HCT116 (cell line): ENCODE measurements at regions not wholly inside any gene's neighbourhood (a gene's known extent, or its start where the extent isn't known, plus 50 kb on each side); places are given as distances from the start of the nearest gene placed in this dataset.

Experiments
- ATAC-seq: fragments of 200-7000 bp; cut with Tn5 transposase; 2 replicates; pipeline ENCODE4 v1.9.1; 2020; ENCODE audit warnings: mild to moderate bottlenecking, moderate library complexity
- BruUV-seq: library from RNA; stranded (reverse); fragments of 400-500 nt; replicated peaks from 2 replicates; lab custom pipeline; 2021; lab: Mats Ljungman, UMichigan
- CTCF ChIA-PET: fragments of 300-600 bp; sonication (Branson Sonifier 250); formaldehyde crosslinking; loops from one replicate; lab custom pipeline; 2021; ENCODE audit warnings: antibody characterized with exemption; lab: Charles Lee
- POLR2A ChIA-PET: fragments of 300-600, 350-600 bp; sonication (Branson Sonifier 250); formaldehyde crosslinking; loops from one replicate; lab custom pipeline; 2021; ENCODE audit warnings: antibody characterized with exemption; lab: Charles Lee
- RAD21 ChIA-PET, 2 experiments: fragments of 300-600 bp; sonication (Branson Sonifier 250); formaldehyde crosslinking; loops; one replicate each; lab custom pipeline; 2023; ENCODE audit warnings: low total read pairs in 2 of 2; ENCODE audit not compliant: uncharacterized antibody in 2 of 2, unreplicated experiment in 2 of 2, low non-redundant PET in 1 of 2; lab: Charles Lee
- DNase-seq: peaks from one replicate; pipeline ENCODE4 v3.0.0-alpha.2; 2010; ENCODE audit warnings: low read depth, low spot score
- H2AFZ ChIP-seq: fragments of 200-600 bp; shearing (Covaris generic), sonication (generic); 2 replicates; pipeline ENCODE4 v1.6.1; 2017; ENCODE audit warnings: low read depth, mixed run types, mixed read lengths, antibody characterized with exemption, low read length; ENCODE audit not compliant: poor library complexity, severe bottlenecking
- H3K27ac ChIP-seq: 2 replicates; pipeline ENCODE4 v1.5.1; 2012; ENCODE audit warnings: low read depth, low read length
- H3K27me3 ChIP-seq: fragments of 200-600 bp; sonication (generic); 2 replicates; pipeline ENCODE4 v1.6.1; 2016; ENCODE audit warnings: mixed run types, low read length, mixed read lengths; ENCODE audit not compliant: insufficient read depth
- H3K36me3 ChIP-seq, 2 experiments: fragments of 200-500 bp in 1 of 2; fragments of 200-600 bp in 1 of 2; sonication (Bioruptor generic) in 1 of 2; sonication (generic) in 1 of 2; 2 replicates each; pipeline versions ENCODE4 v1.5.1 to v1.6.1; 2014 to 2016; ENCODE audit warnings: low read length in 2 of 2, inconsistent platforms in 1 of 2, mixed read lengths in 1 of 2, mixed run types in 1 of 2; ENCODE audit not compliant: insufficient read depth in 2 of 2, control insufficient read depth in 1 of 2
- H3K4me1 ChIP-seq, 2 experiments: fragments of 200-600 bp in 1 of 2; sonication (generic) in 1 of 2; 2 replicates each; pipeline versions ENCODE4 v1.5.1 to v1.6.1; 2012 to 2017; ENCODE audit warnings: low read length in 2 of 2, inconsistent platforms in 1 of 2, mild to moderate bottlenecking in 1 of 2, mixed read lengths in 1 of 2, mixed run types in 1 of 2, moderate library complexity in 1 of 2; ENCODE audit not compliant: insufficient read depth in 2 of 2, control insufficient read depth in 1 of 2
- H3K4me2 ChIP-seq: fragments of 200-600 bp; sonication (generic); 2 replicates; pipeline ENCODE4 v1.6.1; 2017; ENCODE audit warnings: mixed run types, low read length, mixed read lengths
- H3K4me3 ChIP-seq, 2 experiments: fragments of 200-600 bp in 1 of 2; sonication (generic) in 1 of 2; replicated peaks in 1 of 2; 2 replicates each; pipeline ENCODE4 v1.5.1; 2011 to 2016; ENCODE audit warnings: low read length in 2 of 2, control low read depth in 1 of 2, low read depth in 1 of 2, mild to moderate bottlenecking in 1 of 2, mixed read lengths in 1 of 2, mixed run types in 1 of 2
- H3K79me2 ChIP-seq: fragments of 200-600 bp; sonication (generic); 2 replicates; pipeline ENCODE4 v1.6.1; 2017; ENCODE audit warnings: mild to moderate bottlenecking, mixed run types, low read length, moderate library complexity, mixed read lengths; ENCODE audit not compliant: insufficient read depth
- H3K9ac ChIP-seq: fragments of 200-600 bp; sonication (generic); 2 replicates; pipeline ENCODE4 v1.6.1; 2016; ENCODE audit warnings: low read length, mixed read lengths
- H3K9me2 ChIP-seq: fragments of 200-600 bp; sonication (generic), shearing (Covaris generic); 2 replicates; pipeline ENCODE4 v1.6.1; 2017; ENCODE audit warnings: mixed run types, mild to moderate bottlenecking, moderate library complexity; ENCODE audit not compliant: insufficient read depth
- H3K9me3 ChIP-seq, 2 experiments: fragments of 200-500 bp in 1 of 2; fragments of 200-600 bp in 1 of 2; sonication (Bioruptor generic) in 1 of 2; sonication (generic) in 1 of 2; 2 replicates each; pipeline ENCODE4 v1.6.1; 2014 to 2017; ENCODE audit warnings: low read length in 2 of 2, mixed read lengths in 2 of 2, inconsistent platforms in 1 of 2, low read depth in 1 of 2, mild to moderate bottlenecking in 1 of 2, mixed run types in 1 of 2, moderate library complexity in 1 of 2; ENCODE audit not compliant: control insufficient read depth in 1 of 2, insufficient read depth in 1 of 2
- H4K20me1 ChIP-seq: fragments of 200-600 bp; sonication (generic), shearing (Covaris generic); 2 replicates; pipeline ENCODE4 v1.6.1; 2017; ENCODE audit warnings: mixed run types, mild to moderate bottlenecking, moderate library complexity; ENCODE audit not compliant: insufficient read depth
- CBX3 ChIP-seq: IDR thresholded peaks from 2 replicates; pipeline ENCODE4 v1.6.1; 2012; ENCODE audit warnings: low read depth
- CEBPB ChIP-seq: IDR thresholded peaks from 2 replicates; pipeline ENCODE4 v1.6.1; 2012; ENCODE audit warnings: low read depth
- EZH2phosphoT487 ChIP-seq: fragments of 200-600 bp; IDR thresholded peaks from 2 replicates; pipeline ENCODE4 v1.6.1; 2018; ENCODE audit warnings: antibody characterized with exemption, borderline replicate concordance
- FOSL1 ChIP-seq: IDR thresholded peaks from 2 replicates; pipeline ENCODE4 v1.6.1; 2012; ENCODE audit warnings: low read depth
- JUND ChIP-seq: IDR thresholded peaks from 2 replicates; pipeline ENCODE4 v1.6.1; 2012
- MAX ChIP-seq: IDR thresholded peaks from 2 replicates; pipeline ENCODE4 v1.6.1; 2012
- POLR2AphosphoS5 ChIP-seq: IDR thresholded peaks from 2 replicates; pipeline ENCODE4 v1.6.1; 2011; ENCODE audit warnings: mild to moderate bottlenecking, low read depth, low read length, moderate library complexity
- REST ChIP-seq: IDR thresholded peaks from 2 replicates; pipeline ENCODE4 v1.6.1; 2012; ENCODE audit warnings: low read depth
- SIN3A ChIP-seq: IDR thresholded peaks from 2 replicates; pipeline ENCODE4 v1.6.1; 2012; ENCODE audit warnings: low read depth
- SP1 ChIP-seq: IDR thresholded peaks from 2 replicates; pipeline ENCODE4 v1.6.1; 2012; ENCODE audit warnings: low read depth
- TCF7L2 ChIP-seq: IDR thresholded peaks from 2 replicates; pipeline ENCODE4 v1.7.0; 2011; ENCODE audit warnings: borderline replicate concordance, inconsistent platforms; ENCODE audit not compliant: insufficient read depth, insufficient read length; ENCODE audit errors: extremely low read depth
- ZBTB33 ChIP-seq: IDR thresholded peaks from 2 replicates; pipeline ENCODE4 v1.6.1; 2011; ENCODE audit warnings: mild to moderate bottlenecking, low read length, moderate library complexity; ENCODE audit not compliant: insufficient replicate concordance; ENCODE audit errors: extremely low read depth
- ZFX ChIP-seq: fragments of 450-650 bp; IDR thresholded peaks from 2 replicates; pipeline ENCODE4 v1.6.1; 2017
- intact Hi-C: fragments of 100-400 bp; cut with micrococcal nuclease; formaldehyde crosslinking; loops from 2 replicates; pipeline ENCODE4 v1.10.0; 2022

GRCh38 chr2:234771980-234772732 lies 179.7 kb upstream of the SH3BP4 start:
- ChIA-PET POLR2A (no interaction called here), RAD21 (no interaction called here), CTCF (no interaction called here)
- no peaks in the 10 kb centered on the region for H3K27me3 ChIP-seq
- no peaks in the 10 kb centered on the region for H3K79me2 ChIP-seq
- no peaks in the 10 kb centered on the region for H3K36me3 ChIP-seq
- H3K9me2 ChIP-seq, result no peaks in the 10 kb centered on the region
- no peak for DNase-seq
- peak; percentile 60; the same call in 1 of the 2 replicates for ATAC-seq
- no TSS peak for BruUV-seq
- no peaks in the 10 kb centered on the region for H4K20me1 ChIP-seq
- H3K4me3 ChIP-seq, result no peak overlapping the region
- H2AFZ ChIP-seq, result peak overlapping the region; percentile 1
- no peaks in the 10 kb centered on the region for H3K9me3 ChIP-seq
- intact Hi-C loops, result no loop called here
- H3K9ac ChIP-seq, result no peak overlapping the region
- no peak for TF ChIP-seq ZFX
- TF ChIP-seq POLR2AphosphoS5, result no peak
- TF ChIP-seq JUND, result no peak
- no peak for TF ChIP-seq MAX
- TF ChIP-seq REST, result no peak
- no peak for TF ChIP-seq ZBTB33
- no peak for TF ChIP-seq TCF7L2
- no peak for TF ChIP-seq FOSL1
- TF ChIP-seq CBX3, result no peak
- no peak for TF ChIP-seq EZH2phosphoT487
- TF ChIP-seq SIN3A, result no peak
- no peak for TF ChIP-seq CEBPB
- no peak for TF ChIP-seq SP1
- peaks cover 0 to 8% of the 10 kb centered on the region in 2 experiments; a peak in 2 of 4 replicates for H3K4me1 ChIP-seq
- H3K4me2 ChIP-seq, result peak overlapping the region; percentile 29; the same call in 1 of the 2 replicates
- no peak overlapping the region for H3K27ac ChIP-seq
